ENCODE measurements at regions not wholly inside any gene's neighbourhood (a gene's known extent, or its start where the extent isn't known, plus 50 kb on each side); places are given as distances from the start of the nearest gene placed in this dataset.

GRCh38 chr2:217701622-217702021 lies 301.2 kb downstream of the TNS1 start:
- no peak for TF ChIP-seq CTCF (IDR thresholded peaks at IDR 0.05; ENCODE audit: low read depth, low read length)
- no peak for TF ChIP-seq MAX (IDR thresholded peaks at IDR 0.05; ENCODE audit: low read depth, low read length)
- no peak for TF ChIP-seq MYC (IDR thresholded peaks at IDR 0.05; ENCODE audit: low read depth, low read length)
- TF ChIP-seq POLR2A (IDR thresholded peaks at IDR 0.05; ENCODE audit: extremely low read depth, insufficient read length): no peak
- DNase-seq (ENCODE audit: low read depth): no peak
- H3K4me3 ChIP-seq (ENCODE audit: low read depth, low read length): no peak overlapping the region

DNA sequence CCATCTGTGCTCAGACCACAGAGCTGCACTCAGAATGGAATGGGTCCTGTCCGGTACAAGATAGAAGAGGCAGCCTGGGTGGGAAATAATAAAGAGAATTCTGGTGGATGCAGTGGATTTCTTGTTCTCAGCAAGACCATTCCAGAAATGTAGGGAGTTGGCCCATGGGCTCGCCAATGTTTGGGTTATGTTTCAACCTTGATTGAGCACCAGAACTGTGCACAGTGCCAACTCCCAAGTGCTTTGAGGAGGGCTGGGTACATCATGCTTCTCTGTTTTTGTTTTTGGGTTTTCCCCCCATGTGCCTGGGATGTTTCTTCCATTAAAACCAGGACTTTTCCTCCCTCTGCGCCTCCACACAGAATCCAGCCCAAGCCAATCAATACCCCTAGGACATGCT lies 304.1 kb downstream of the TNS1 start:
- no peak overlapping the region for H3K4me3 ChIP-seq (ENCODE audit: low read depth, low read length)
- TF ChIP-seq CTCF (IDR thresholded peaks at IDR 0.05; ENCODE audit: low read depth, low read length): no peak
- no peak for TF ChIP-seq MYC (IDR thresholded peaks at IDR 0.05; ENCODE audit: low read depth, low read length)
- TF ChIP-seq MAX (IDR thresholded peaks at IDR 0.05; ENCODE audit: low read depth, low read length): no peak
- no peak for TF ChIP-seq POLR2A (IDR thresholded peaks at IDR 0.05; ENCODE audit: extremely low read depth, insufficient read length)
- DNase-seq (ENCODE audit: low read depth): no peak

DNA sequence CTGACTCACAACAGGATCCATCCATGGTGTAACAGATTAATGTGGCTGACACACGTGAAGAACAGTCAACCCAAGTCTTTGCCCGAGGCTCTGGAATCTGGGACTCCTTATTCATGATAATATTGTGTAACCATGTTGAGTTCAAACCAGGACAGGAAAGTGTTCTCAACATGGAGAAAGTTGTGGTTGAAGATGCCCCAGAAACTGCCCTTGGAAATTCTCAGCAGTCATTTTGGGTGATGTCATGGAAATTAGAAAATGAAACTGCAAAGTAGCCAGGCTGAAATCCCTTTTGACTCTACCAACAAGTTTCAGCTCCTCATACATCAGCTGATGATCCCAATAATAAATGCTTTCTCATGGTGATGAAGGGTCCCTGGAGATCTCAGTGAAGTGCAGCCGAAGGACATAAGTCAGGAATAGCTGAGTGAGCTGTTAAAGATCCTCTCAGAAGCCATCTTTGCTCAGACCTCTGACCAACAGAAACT lies 307.7 kb downstream of the TNS1 start:
- no peak for DNase-seq (ENCODE audit: low read depth)
- TF ChIP-seq MAX (IDR thresholded peaks at IDR 0.05; ENCODE audit: low read depth, low read length) (no peak), POLR2A (IDR thresholded peaks at IDR 0.05; ENCODE audit: extremely low read depth, insufficient read length) (no peak), CTCF (IDR thresholded peaks at IDR 0.05; ENCODE audit: low read depth, low read length) (no peak), MYC (IDR thresholded peaks at IDR 0.05; ENCODE audit: low read depth, low read length) (no peak)
- H3K4me3 ChIP-seq (ENCODE audit: low read depth, low read length): no peak overlapping the region

- DNase-seq (ENCODE audit: low read depth): no peak
- TF ChIP-seq POLR2A (IDR thresholded peaks at IDR 0.05; ENCODE audit: extremely low read depth, insufficient read length) (no peak), MAX (IDR thresholded peaks at IDR 0.05; ENCODE audit: low read depth, low read length) (no peak), MYC (IDR thresholded peaks at IDR 0.05; ENCODE audit: low read depth, low read length) (no peak), CTCF (IDR thresholded peaks at IDR 0.05; ENCODE audit: low read depth, low read length) (no peak)
- H3K4me3 ChIP-seq (ENCODE audit: low read depth, low read length): no peak overlapping the region
These were observed 308.5 kb downstream of the TNS1 start for GRCh38 chr2:217694291-217694690.

GRCh38 chr2:217693363-217693762 lies 309.4 kb downstream of the TNS1 start:
- TF ChIP-seq MYC (IDR thresholded peaks at IDR 0.05; ENCODE audit: low read depth, low read length): no peak
- no peak for TF ChIP-seq POLR2A (IDR thresholded peaks at IDR 0.05; ENCODE audit: extremely low read depth, insufficient read length)
- DNase-seq (ENCODE audit: low read depth): no peak
- H3K4me3 ChIP-seq (ENCODE audit: low read depth, low read length): no peak overlapping the region

DNA sequence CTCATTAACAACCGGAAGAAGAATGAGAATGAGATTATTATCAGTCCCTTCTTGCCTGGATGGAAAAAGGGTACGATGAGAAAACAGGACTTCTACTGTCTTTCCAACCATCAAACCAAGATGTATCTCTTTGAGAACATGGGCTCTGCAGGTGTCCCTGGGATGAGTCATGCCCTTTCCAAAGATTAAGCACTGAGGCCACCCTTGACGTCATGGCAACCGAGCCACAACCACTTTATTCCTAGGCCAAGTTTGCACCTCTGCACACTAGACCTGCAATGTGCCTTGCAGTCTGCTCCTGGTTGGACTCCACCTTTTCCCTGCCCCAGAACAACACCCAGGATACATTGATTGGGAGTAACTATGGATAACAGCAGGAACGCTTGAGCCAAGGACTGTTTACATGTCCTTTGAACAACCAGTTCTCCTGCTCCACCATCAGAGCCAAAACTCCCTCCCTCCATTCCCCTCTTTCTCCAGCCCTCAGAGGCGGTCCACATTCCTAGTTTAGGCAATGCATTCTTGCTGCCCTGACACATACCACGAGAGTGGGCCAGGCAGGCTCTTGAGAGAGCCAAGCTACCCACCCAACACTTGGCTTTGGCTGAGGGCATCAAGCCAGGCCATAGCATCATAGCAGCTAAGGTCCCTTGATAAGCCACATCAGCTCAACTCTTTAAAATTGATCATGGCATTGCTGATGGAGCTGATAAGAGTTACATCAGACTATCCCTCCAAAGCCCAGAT lies 310.7 kb downstream of the TNS1 start:
- TF ChIP-seq MYC (IDR thresholded peaks at IDR 0.05; ENCODE audit: low read depth, low read length): no peak
- no peak for DNase-seq (ENCODE audit: low read depth)
- H3K4me3 ChIP-seq (ENCODE audit: low read depth, low read length): no peak overlapping the region

- no peak for DNase-seq (ENCODE audit: low read depth)
- TF ChIP-seq MYC (IDR thresholded peaks at IDR 0.05; ENCODE audit: low read depth, low read length) (no peak), POLR2A (IDR thresholded peaks at IDR 0.05; ENCODE audit: extremely low read depth, insufficient read length) (no peak), MAX (IDR thresholded peaks at IDR 0.05; ENCODE audit: low read depth, low read length) (no peak), CTCF (IDR thresholded peaks at IDR 0.05; ENCODE audit: low read depth, low read length) (no peak)
- H3K4me3 ChIP-seq (ENCODE audit: low read depth, low read length): no peak overlapping the region
These were observed 311.3 kb downstream of the TNS1 start for GRCh38 chr2:217691516-217691915.

Measured in NB4 (cell line).